HEK293 (cell line): ENCODE measurements at regions not wholly inside any gene's neighbourhood (a gene's known extent, or its start where the extent isn't known, plus 50 kb on each side); places are given as distances from the start of the nearest gene placed in this dataset.

Source experiments
- CTCF ChIA-PET: fragments of 350-600 bp; formaldehyde crosslinking; extraction: SDS; loops from one replicate; lab custom pipeline; 2021; ENCODE audit warnings: antibody characterized with exemption; lab: Yijun Ruan, JAX
- POLR2A ChIA-PET: fragments of 300-600 bp; formaldehyde crosslinking; extraction: SDS; loops from one replicate; lab custom pipeline; 2020; ENCODE audit warnings: antibody characterized with exemption, inconsistent platforms; lab: Yijun Ruan, JAX
- H3K27ac ChIP-seq: fragments of 200-500 bp; sonication (Bioruptor generic); 2 replicates; pipeline ENCODE4 v1.5.1; 2014; ENCODE audit warnings: low read depth, low read length, control low read depth, inconsistent platforms; ENCODE audit errors: extremely low read depth
- H3K36me3 ChIP-seq, 2 experiments: fragments of 200-500 bp in 1 of 2; sonication (Bioruptor generic) in 1 of 2; 1 replicate in 1 of 2; 2 replicates in 1 of 2; pipeline ENCODE4 v1.5.1; 2014 to 2017; ENCODE audit warnings: inconsistent platforms in 2 of 2, low read length in 2 of 2; ENCODE audit not compliant: control insufficient read depth in 2 of 2, insufficient read depth in 1 of 2
- H3K4me1 ChIP-seq: fragments of 200-500 bp; sonication (Bioruptor generic); 2 replicates; pipeline ENCODE4 v1.5.1; 2014; ENCODE audit warnings: mild to moderate bottlenecking, low read length, inconsistent platforms; ENCODE audit not compliant: control insufficient read depth, insufficient read depth
- H3K4me3 ChIP-seq: 2 replicates; pipeline ENCODE4 v1.5.1; 2011; ENCODE audit warnings: low read depth, mild to moderate bottlenecking, control low read depth, low read length, moderate library complexity
- H3K9me3 ChIP-seq: fragments of 200-500 bp; sonication (Bioruptor generic); 2 replicates; pipeline ENCODE4 v1.5.1; 2014; ENCODE audit warnings: low read depth, low read length, inconsistent platforms; ENCODE audit not compliant: control insufficient read depth, insufficient read depth
- BCL11A ChIP-seq: fragments of 450-650 bp; formaldehyde crosslinking; IDR thresholded peaks from 2 replicates; pipeline ENCODE4 v1.5.1; 2016; ENCODE audit warnings: low read depth, missing biosample characterization, missing genetic modification characterization
- GLI2 ChIP-seq: fragments of 450-650 bp; formaldehyde crosslinking; IDR thresholded peaks from 2 replicates; pipeline ENCODE4; 2017; ENCODE audit warnings: missing biosample characterization, missing genetic modification characterization, low read depth, borderline replicate concordance
- HOXA7 ChIP-seq: sonication (generic); formaldehyde crosslinking; IDR thresholded peaks from 2 replicates; pipeline ENCODE4 v1.8.1; 2022; ENCODE audit warnings: missing genetic modification reagents, borderline replicate concordance
- KLF10 ChIP-seq: fragments of 450-650 bp; IDR thresholded peaks from 2 replicates; pipeline ENCODE4 v1.5.1; 2018; ENCODE audit warnings: missing biosample characterization, mild to moderate bottlenecking, missing genetic modification characterization
- MEIS1 ChIP-seq: sonication (generic); formaldehyde crosslinking; IDR thresholded peaks from 2 replicates; pipeline ENCODE4 v1.8.1; 2022; ENCODE audit warnings: missing genetic modification reagents, mild to moderate bottlenecking, borderline replicate concordance
- PRDM6 ChIP-seq: fragments of 450-650 bp; formaldehyde crosslinking; IDR thresholded peaks from 2 replicates; pipeline ENCODE4 v1.5.1; 2017; ENCODE audit warnings: missing biosample characterization, missing genetic modification characterization
- YY2 ChIP-seq: fragments of 450-650 bp; formaldehyde crosslinking; IDR thresholded peaks from 2 replicates; pipeline ENCODE4 v1.5.1; 2016; ENCODE audit warnings: missing biosample characterization, missing genetic modification characterization
- ZBTB21 ChIP-seq: fragments of 450-650 bp; formaldehyde crosslinking; IDR thresholded peaks from 2 replicates; pipeline ENCODE4 v1.5.1; 2017; ENCODE audit warnings: missing biosample characterization, missing genetic modification characterization
- ZNF121 ChIP-seq: fragments of 450-650 bp; formaldehyde crosslinking; IDR thresholded peaks from 2 replicates; pipeline ENCODE4 v1.5.1; 2016; ENCODE audit warnings: missing biosample characterization, missing genetic modification characterization
- ZNF221 ChIP-seq: fragments of 450-650 bp; formaldehyde crosslinking; IDR thresholded peaks from 2 replicates; pipeline ENCODE4 v1.5.1; 2017; ENCODE audit warnings: missing biosample characterization, missing genetic modification characterization, borderline replicate concordance
- ZNF391 ChIP-seq: fragments of 450-650 bp; formaldehyde crosslinking; IDR thresholded peaks from 2 replicates; pipeline ENCODE4 v1.5.1; 2016; ENCODE audit warnings: low read depth, missing biosample characterization, missing genetic modification characterization, borderline replicate concordance
- ZNF501 ChIP-seq: fragments of 450-650 bp; formaldehyde crosslinking; IDR thresholded peaks from 2 replicates; pipeline ENCODE4 v1.5.1; 2016; ENCODE audit warnings: missing biosample characterization, missing genetic modification characterization
- ZNF514 ChIP-seq: fragments of 450-650 bp; formaldehyde crosslinking; IDR thresholded peaks from 2 replicates; pipeline ENCODE4 v1.5.1; 2016; ENCODE audit warnings: missing biosample characterization, missing genetic modification characterization
- ZNF621 ChIP-seq: fragments of 450-650 bp; formaldehyde crosslinking; IDR thresholded peaks from 2 replicates; pipeline ENCODE4 v1.5.1; 2017; ENCODE audit warnings: missing biosample characterization, missing genetic modification characterization
- ZNF664 ChIP-seq: fragments of 450-650 bp; formaldehyde crosslinking; IDR thresholded peaks from 2 replicates; pipeline ENCODE4 v1.5.1; 2016; ENCODE audit warnings: missing biosample characterization, missing genetic modification characterization
- ZNF747 ChIP-seq: fragments of 450-650 bp; formaldehyde crosslinking; IDR thresholded peaks from 2 replicates; pipeline ENCODE4 v1.5.1; 2016; ENCODE audit warnings: missing biosample characterization, missing genetic modification characterization
- ZNF843 ChIP-seq: fragments of 450-650 bp; formaldehyde crosslinking; IDR thresholded peaks from 2 replicates; pipeline ENCODE4 v1.5.1; 2016; ENCODE audit warnings: missing biosample characterization, missing genetic modification characterization
- ZSCAN30 ChIP-seq: fragments of 450-650 bp; IDR thresholded peaks from 2 replicates; pipeline ENCODE4 v1.5.1; 2018; ENCODE audit warnings: missing biosample characterization, mild to moderate bottlenecking, missing genetic modification characterization, moderate library complexity
- TF ChIP-seq, protein P1 (sequence below): fragments of 450-650 bp; formaldehyde crosslinking; conservative IDR thresholded peaks from 2 replicates; pipeline ENCODE4 v1.5.1; 2016; ENCODE audit warnings: low read depth, missing biosample characterization, missing genetic modification characterization
- TF ChIP-seq, protein P2 (sequence below): fragments of 450-650 bp; formaldehyde crosslinking; IDR thresholded peaks from 2 replicates; pipeline ENCODE4 v1.5.1; 2016; ENCODE audit warnings: missing biosample characterization, missing genetic modification characterization
- TF ChIP-seq, protein P3 (sequence below): fragments of 450-650 bp; formaldehyde crosslinking; IDR thresholded peaks from 2 replicates; pipeline ENCODE4 v1.5.1; 2016; ENCODE audit warnings: missing biosample characterization, missing genetic modification characterization

- ChIA-PET CTCF (interaction anchor here (0.7 kb wide), 2 partner anchors 41 to 965 kb away, joined by 3 read pairs; no protein-coding TSS in a partner anchor), POLR2A (interaction anchor here (1.2 kb wide), 1 partner anchor 20 kb away, joined by 3 read pairs; no protein-coding TSS in a partner anchor)
- Histone ChIP-seq H3K4me1 (no peaks in the 10 kb centered on the region; the same call in 1 of the 2 replicates), H3K4me3 (no peak overlapping the region), H3K27ac (no peak overlapping the region), H3K36me3 (no peaks in the 10 kb centered on the region), H3K9me3 (no peaks in the 10 kb centered on the region)
- TF ChIP-seq ZNF221 (tag by site-specific recombination) (no peak), ZNF121 (peak; percentile 34; the same call in 1 of the 2 replicates)
These were observed 56.0 kb upstream of the ST8SIA6 start for GRCh38 chr10:17510242-17510908.

DNA sequence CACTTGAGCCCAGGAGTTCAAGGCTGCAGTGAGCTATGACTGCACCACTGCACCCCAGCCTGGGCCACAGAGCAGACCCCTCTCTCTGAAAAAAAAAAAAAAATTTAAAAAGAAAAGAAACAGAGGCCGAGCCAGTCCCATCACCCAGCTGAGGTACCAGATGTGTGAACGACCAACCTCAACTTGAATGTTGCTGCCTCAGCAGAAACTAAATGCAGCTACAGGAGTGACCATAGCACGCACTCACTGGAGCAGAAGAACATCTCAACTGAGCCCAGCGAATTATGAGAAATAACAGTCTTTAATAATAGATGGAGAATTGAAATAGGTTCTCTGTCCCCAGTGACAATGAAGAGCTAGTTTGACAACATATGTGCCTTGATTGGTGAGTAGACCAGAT, 53.1 kb upstream of the ST8SIA6 start:
- no peaks in the 10 kb centered on the region for H3K36me3 ChIP-seq
- no peak overlapping the region for H3K4me3 ChIP-seq
- H3K4me1 ChIP-seq = no peaks in the 10 kb centered on the region; the same call in 1 of the 2 replicates
- no peak overlapping the region for H3K27ac ChIP-seq
- POLR2A ChIA-PET = no interaction called here
- CTCF ChIA-PET = interaction anchor here (0.7 kb wide), 1 partner anchor 17 kb away, joined by 3 read pairs; no protein-coding TSS in a partner anchor
- TF ChIP-seq YY2 (tag by site-specific recombination) (no peak), PRDM6 (tag by site-specific recombination) (no peak), ZNF747 (tag by site-specific recombination) (no peak), ZNF501 (tag by site-specific recombination) (no peak), ZNF391 (no peak)
- no peaks in the 10 kb centered on the region for H3K9me3 ChIP-seq

- ChIA-PET POLR2A (no interaction called here), CTCF (interaction anchor here (0.7 kb wide), 1 partner anchor 17 kb away, joined by 3 read pairs; no protein-coding TSS in a partner anchor)
- Histone ChIP-seq H3K9me3 (no peaks in the 10 kb centered on the region), H3K36me3 (no peaks in the 10 kb centered on the region), H3K4me3 (no peak overlapping the region), H3K4me1 (no peaks in the 10 kb centered on the region; the same call in 1 of the 2 replicates), H3K27ac (no peak overlapping the region)
- TF ChIP-seq, protein P1, sequence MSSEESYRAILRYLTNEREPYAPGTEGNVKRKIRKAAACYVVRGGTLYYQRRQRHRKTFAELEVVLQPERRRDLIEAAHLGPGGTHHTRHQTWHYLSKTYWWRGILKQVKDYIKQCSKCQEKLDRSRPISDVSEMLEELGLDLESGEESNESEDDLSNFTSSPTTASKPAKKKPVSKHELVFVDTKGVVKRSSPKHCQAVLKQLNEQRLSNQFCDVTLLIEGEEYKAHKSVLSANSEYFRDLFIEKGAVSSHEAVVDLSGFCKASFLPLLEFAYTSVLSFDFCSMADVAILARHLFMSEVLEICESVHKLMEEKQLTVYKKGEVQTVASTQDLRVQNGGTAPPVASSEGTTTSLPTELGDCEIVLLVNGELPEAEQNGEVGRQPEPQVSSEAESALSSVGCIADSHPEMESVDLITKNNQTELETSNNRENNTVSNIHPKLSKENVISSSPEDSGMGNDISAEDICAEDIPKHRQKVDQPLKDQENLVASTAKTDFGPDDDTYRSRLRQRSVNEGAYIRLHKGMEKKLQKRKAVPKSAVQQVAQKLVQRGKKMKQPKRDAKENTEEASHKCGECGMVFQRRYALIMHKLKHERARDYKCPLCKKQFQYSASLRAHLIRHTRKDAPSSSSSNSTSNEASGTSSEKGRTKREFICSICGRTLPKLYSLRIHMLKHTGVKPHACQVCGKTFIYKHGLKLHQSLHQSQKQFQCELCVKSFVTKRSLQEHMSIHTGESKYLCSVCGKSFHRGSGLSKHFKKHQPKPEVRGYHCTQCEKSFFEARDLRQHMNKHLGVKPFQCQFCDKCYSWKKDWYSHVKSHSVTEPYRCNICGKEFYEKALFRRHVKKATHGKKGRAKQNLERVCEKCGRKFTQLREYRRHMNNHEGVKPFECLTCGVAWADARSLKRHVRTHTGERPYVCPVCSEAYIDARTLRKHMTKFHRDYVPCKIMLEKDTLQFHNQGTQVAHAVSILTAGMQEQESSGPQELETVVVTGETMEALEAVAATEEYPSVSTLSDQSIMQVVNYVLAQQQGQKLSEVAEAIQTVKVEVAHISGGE = no peak
- TF ChIP-seq ZBTB21 (tag by site-specific recombination) = no peak
- TF ChIP-seq, protein P2, sequence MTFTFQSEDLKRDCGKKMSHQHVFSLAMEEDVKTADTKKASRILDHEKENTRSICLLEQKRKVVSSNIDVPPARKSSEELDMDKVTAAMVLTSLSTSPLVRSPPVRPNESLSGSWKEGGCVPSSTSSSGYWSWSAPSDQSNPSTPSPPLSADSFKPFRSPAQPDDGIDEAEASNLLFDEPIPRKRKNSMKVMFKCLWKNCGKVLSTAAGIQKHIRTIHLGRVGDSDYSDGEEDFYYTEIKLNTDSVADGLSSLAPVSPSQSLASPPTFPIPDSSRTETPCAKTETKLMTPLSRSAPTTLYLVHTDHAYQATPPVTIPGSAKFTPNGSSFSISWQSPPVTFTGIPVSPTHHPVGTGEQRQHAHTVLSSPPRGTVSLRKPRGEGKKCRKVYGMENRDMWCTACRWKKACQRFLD (tag by site-specific recombination) = no peak
- TF ChIP-seq ZNF621 (tag by site-specific recombination) = no peak
- TF ChIP-seq MEIS1 (CRISPR knock-in tag) = no peak
- TF ChIP-seq ZSCAN30 (tag by site-specific recombination) = no peak
- no peak for TF ChIP-seq ZNF514
- no peak for TF ChIP-seq HOXA7
- TF ChIP-seq, protein P3, sequence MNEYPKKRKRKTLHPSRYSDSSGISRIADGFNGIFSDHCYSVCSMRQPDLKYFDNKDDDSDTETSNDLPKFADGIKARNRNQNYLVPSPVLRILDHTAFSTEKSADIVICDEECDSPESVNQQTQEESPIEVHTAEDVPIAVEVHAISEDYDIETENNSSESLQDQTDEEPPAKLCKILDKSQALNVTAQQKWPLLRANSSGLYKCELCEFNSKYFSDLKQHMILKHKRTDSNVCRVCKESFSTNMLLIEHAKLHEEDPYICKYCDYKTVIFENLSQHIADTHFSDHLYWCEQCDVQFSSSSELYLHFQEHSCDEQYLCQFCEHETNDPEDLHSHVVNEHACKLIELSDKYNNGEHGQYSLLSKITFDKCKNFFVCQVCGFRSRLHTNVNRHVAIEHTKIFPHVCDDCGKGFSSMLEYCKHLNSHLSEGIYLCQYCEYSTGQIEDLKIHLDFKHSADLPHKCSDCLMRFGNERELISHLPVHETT (tag by site-specific recombination) = no peak
- no peak for TF ChIP-seq KLF10
- no peak for TF ChIP-seq GLI2 (tag by site-specific recombination)
- no peak for TF ChIP-seq ZNF843
- TF ChIP-seq BCL11A (tag by site-specific recombination) = no peak
- no peak for TF ChIP-seq ZNF664 (tag by site-specific recombination)
These were observed 52.6 kb upstream of the ST8SIA6 start for GRCh38 chr10:17506856-17507471.
